H1 (cell line): ENCODE measurements at regions not wholly inside any gene's neighbourhood (a gene's known extent, or its start where the extent isn't known, plus 50 kb on each side); places are given as distances from the start of the nearest gene placed in this dataset.

ENCODE experiments used
- CTCF ChIA-PET: fragments of 300-600 bp; sonication (Branson Sonifier 250); formaldehyde crosslinking; loops from one replicate; lab custom pipeline; 2021; ENCODE audit not compliant: partially characterized antibody; lab: Charles Lee
- POLR2A ChIA-PET: fragments of 300-600 bp; sonication (Branson Sonifier 250); formaldehyde crosslinking; loops from one replicate; lab custom pipeline; 2021; ENCODE audit warnings: inconsistent platforms; ENCODE audit not compliant: partially characterized antibody; lab: Charles Lee
- DNase-seq, 2 experiments: peaks; one replicate each; pipeline versions ENCODE4 v3.0.0 to v3.0.0-alpha.2; 2010 to 2022; ENCODE audit warnings: low spot score in 2 of 2, low read depth in 1 of 2, mixed read lengths in 1 of 2
- FAIRE-seq: peaks from 2 replicates; lab custom pipeline; 2011; peaks lifted over from hg19 to GRCh38; lab: Jason Lieb, UNC
- H2AFZ ChIP-seq: 2 replicates; pipeline ENCODE4 v1.8.1; 2012; ENCODE audit warnings: low read length, inconsistent platforms
- H2AK5ac ChIP-seq: 2 replicates; pipeline ENCODE4 v1.6.1; 2013; ENCODE audit warnings: low read depth, low read length
- H2BK120ac ChIP-seq: replicated peaks from 2 replicates; pipeline ENCODE3; 2013; ENCODE audit warnings: low read depth, low read length, inconsistent platforms
- H2BK12ac ChIP-seq: 2 replicates; pipeline ENCODE4 v1.6.1; 2013; ENCODE audit warnings: low read depth, low read length
- H2BK15ac ChIP-seq: 2 replicates; pipeline ENCODE4 v1.6.1; 2013; ENCODE audit warnings: low read length
- H2BK20ac ChIP-seq: 2 replicates; pipeline ENCODE4 v1.6.1; 2013; ENCODE audit warnings: low read length
- H2BK5ac ChIP-seq: 2 replicates; pipeline ENCODE4 v1.6.1; 2013; ENCODE audit warnings: low read depth, low read length
- H3K14ac ChIP-seq: 2 replicates; pipeline ENCODE4 v1.6.1; 2013; ENCODE audit warnings: inconsistent platforms; ENCODE audit not compliant: insufficient read length
- H3K18ac ChIP-seq: 2 replicates; pipeline ENCODE4 v1.6.1; 2013; ENCODE audit warnings: low read length; ENCODE audit errors: extremely low read depth
- H3K23ac ChIP-seq: 2 replicates; pipeline ENCODE4 v1.6.1; 2013; ENCODE audit warnings: inconsistent platforms; ENCODE audit not compliant: insufficient read length
- H3K23me2 ChIP-seq: 2 replicates; pipeline ENCODE4 v1.6.1; 2013; ENCODE audit warnings: low read depth, low read length
- H3K27ac ChIP-seq: 2 replicates; pipeline ENCODE4 v1.6.1; 2011; ENCODE audit warnings: low read depth, low read length, inconsistent platforms
- H3K27me3 ChIP-seq, 4 experiments: replicated peaks in 1 of 4; 1 replicate in 1 of 4; 2 replicates in 3 of 4; pipeline versions ENCODE4 v1.6.1 to v1.8.1; 2011 to 2013; ENCODE audit warnings: low read length in 3 of 4, mild to moderate bottlenecking in 3 of 4, inconsistent platforms in 2 of 4, mixed read lengths in 2 of 4, moderate library complexity in 1 of 4; ENCODE audit not compliant: control insufficient read depth in 3 of 4, insufficient read depth in 3 of 4; ENCODE audit errors: extremely low read depth in 1 of 4
- H3K36me3 ChIP-seq, 4 experiments: 2 replicates each; pipeline versions ENCODE4 v1.6.1 to v1.8.1; 2011 to 2013; ENCODE audit warnings: mild to moderate bottlenecking in 4 of 4, low read length in 3 of 4, moderate library complexity in 2 of 4, control low read depth in 1 of 4, inconsistent platforms in 1 of 4; ENCODE audit not compliant: insufficient read depth in 4 of 4, control insufficient read depth in 2 of 4
- H3K4ac ChIP-seq: replicated peaks from 2 replicates; pipeline ENCODE3; 2013; ENCODE audit warnings: low read length, low read depth, mixed read lengths, inconsistent platforms; ENCODE audit not compliant: insufficient read length
- H3K4me1 ChIP-seq, 4 experiments: replicated peaks in 1 of 4; 1 replicate in 1 of 4; 2 replicates in 3 of 4; pipeline versions ENCODE4 v1.6.1 to v1.8.1; 2011 to 2013; ENCODE audit warnings: low read length in 3 of 4, inconsistent platforms in 2 of 4, mixed read lengths in 1 of 4; ENCODE audit not compliant: insufficient read depth in 4 of 4, control insufficient read depth in 3 of 4
- H3K4me2 ChIP-seq, 2 experiments: 2 replicates each; pipeline versions ENCODE4 v1.6.1 to v1.8.1; 2011 to 2013; ENCODE audit warnings: low read depth in 2 of 2, low read length in 2 of 2, control low read depth in 1 of 2, inconsistent platforms in 1 of 2, mild to moderate bottlenecking in 1 of 2; ENCODE audit not compliant: insufficient read depth in 1 of 2
- H3K4me3 ChIP-seq, 4 experiments: fragments of 200-600, 300-600 bp in 1 of 4; sonication (generic), shearing (Covaris generic), sonication (Bioruptor Twin) in 1 of 4; 2 replicates each; pipeline versions ENCODE4 v1.5.1 to v1.8.1; 2011 to 2016; ENCODE audit warnings: low read length in 4 of 4, low read depth in 3 of 4, control low read depth in 2 of 4, inconsistent platforms in 2 of 4, mild to moderate bottlenecking in 2 of 4, mixed read lengths in 1 of 4, moderate library complexity in 1 of 4; ENCODE audit not compliant: insufficient read depth in 2 of 4; ENCODE audit errors: extremely low read depth in 1 of 4
- H3K56ac ChIP-seq: replicated peaks from 2 replicates; pipeline ENCODE3; 2013; ENCODE audit warnings: low read depth, mild to moderate bottlenecking, mixed read lengths, low read length, inconsistent platforms; ENCODE audit not compliant: insufficient read length
- H3K79me1 ChIP-seq: 2 replicates; pipeline ENCODE4 v1.6.1; 2013; ENCODE audit warnings: low read depth, low read length, control low read depth
- H3K79me2 ChIP-seq, 2 experiments: 2 replicates each; pipeline versions ENCODE4 v1.6.1 to v1.8.1; 2012 to 2013; ENCODE audit warnings: low read length in 2 of 2, mild to moderate bottlenecking in 2 of 2, inconsistent platforms in 1 of 2; ENCODE audit not compliant: insufficient read depth in 2 of 2, control insufficient read depth in 1 of 2
- H3K9ac ChIP-seq, 4 experiments: replicated peaks in 1 of 4; 1 replicate in 1 of 4; 2 replicates in 3 of 4; pipeline versions ENCODE4 v1.6.1 to v1.8.1; 2011 to 2013; ENCODE audit warnings: low read depth in 3 of 4, low read length in 3 of 4, control low read depth in 2 of 4, mild to moderate bottlenecking in 2 of 4, moderate library complexity in 2 of 4, inconsistent platforms in 1 of 4; ENCODE audit errors: extremely low read depth in 1 of 4
- H3K9me3 ChIP-seq, 2 experiments: 2 replicates each; pipeline versions ENCODE4 v1.6.1 to v1.8.1; 2012 to 2013; ENCODE audit warnings: mild to moderate bottlenecking in 2 of 2, moderate library complexity in 2 of 2, control low read depth in 1 of 2, inconsistent platforms in 1 of 2, low read depth in 1 of 2, low read length in 1 of 2, mixed read lengths in 1 of 2; ENCODE audit not compliant: insufficient read depth in 2 of 2
- H4K20me1 ChIP-seq, 2 experiments: replicated peaks in 1 of 2; 2 replicates each; pipeline versions ENCODE3 to v1.8.1; 2011 to 2013; ENCODE audit warnings: inconsistent platforms in 2 of 2, low read length in 2 of 2, mild to moderate bottlenecking in 1 of 2; ENCODE audit not compliant: insufficient read depth in 2 of 2, control insufficient read depth in 1 of 2
- H4K5ac ChIP-seq: 2 replicates; pipeline ENCODE4 v1.6.1; 2013; ENCODE audit warnings: low read length, low read depth, mixed read lengths, inconsistent platforms; ENCODE audit not compliant: insufficient read length
- H4K8ac ChIP-seq: 2 replicates; pipeline ENCODE4 v1.8.0; 2013; ENCODE audit warnings: mild to moderate bottlenecking, moderate library complexity, low read length, inconsistent platforms; ENCODE audit not compliant: insufficient read depth; ENCODE audit errors: extremely low read depth
- H4K91ac ChIP-seq: replicated peaks from 2 replicates; pipeline ENCODE3; 2013; ENCODE audit warnings: low read length, mixed read lengths, inconsistent platforms; ENCODE audit not compliant: insufficient read length
- CBX5 ChIP-seq: fragments of 300-800, 300-1000 bp; sonication (generic); IDR thresholded peaks from 2 replicates; pipeline ENCODE4 v1.7.1; 2016; ENCODE audit warnings: antibody characterized with exemption, low read length, low read depth
- CTBP2 ChIP-seq: IDR thresholded peaks from 2 replicates; pipeline ENCODE4 v1.7.0; 2011; ENCODE audit warnings: borderline replicate concordance, mild to moderate bottlenecking, moderate library complexity, mixed read lengths, low read length; ENCODE audit not compliant: insufficient read depth, insufficient read length
- FOSL1 ChIP-seq: IDR thresholded peaks from 2 replicates; pipeline ENCODE4 v1.6.1; 2011; ENCODE audit warnings: mild to moderate bottlenecking, low read depth, low read length, moderate library complexity; ENCODE audit not compliant: insufficient read depth
- JUN ChIP-seq: IDR thresholded peaks from 2 replicates; pipeline ENCODE4 v1.6.1; 2011; ENCODE audit warnings: low read depth, mild to moderate bottlenecking, improper control_type of control experiment, low read length
- NANOG ChIP-seq: IDR thresholded peaks from 2 replicates; pipeline ENCODE4 v1.6.1; 2011; ENCODE audit warnings: low read length, low read depth, mild to moderate bottlenecking, inconsistent platforms; ENCODE audit not compliant: insufficient read depth, poor library complexity, severe bottlenecking
- POU5F1 ChIP-seq: IDR thresholded peaks from 2 replicates; pipeline ENCODE4 v1.6.1; 2011; ENCODE audit warnings: low read depth, mild to moderate bottlenecking, low read length, moderate library complexity
- SAP30 ChIP-seq: fragments of 300-600 bp; sonication (generic); IDR thresholded peaks from 2 replicates; pipeline ENCODE4 v1.7.1; 2012; ENCODE audit warnings: low read length, moderate library complexity, mild to moderate bottlenecking, inconsistent platforms; ENCODE audit not compliant: insufficient read depth, insufficient replicate concordance
- SIX5 ChIP-seq: IDR thresholded peaks from 2 replicates; pipeline ENCODE4 v1.6.1; 2011; ENCODE audit warnings: mild to moderate bottlenecking, low read depth, low read length
- SP4 ChIP-seq: IDR thresholded peaks from 2 replicates; pipeline ENCODE4 v1.6.1; 2012; ENCODE audit warnings: low read length, inconsistent platforms
- TAF1 ChIP-seq: IDR thresholded peaks from 2 replicates; pipeline ENCODE4 v1.6.1; 2011; ENCODE audit warnings: mild to moderate bottlenecking, low read depth, low read length
- whole genome bisulfite sequencing, 2 experiments: shearing (Covaris generic) in 1 of 2; methylation state at CpG; one replicate each; pipeline versions ENCODE4 v1.1.6 to v1.1.7; 2013 to 2015; ENCODE audit warnings: low lambda C conversion rate in 2 of 2, mixed read lengths in 2 of 2, inconsistent platforms in 1 of 2, low coverage in 1 of 2, missing lambda C conversion rate in 1 of 2; ENCODE audit not compliant: insufficient replicate concordance in 2 of 2, insufficient coverage in 1 of 2, insufficient read length in 1 of 2; ENCODE audit errors: extremely low coverage in 1 of 2, missing lambda C conversion rate in 1 of 2; 5-methylcytosine and 5-hydroxymethylcytosine counted together
- TF ChIP-seq, protein P1 (sequence below): IDR thresholded peaks from 2 replicates; pipeline ENCODE4 v1.6.1; 2012; ENCODE audit warnings: inconsistent platforms

DNA sequence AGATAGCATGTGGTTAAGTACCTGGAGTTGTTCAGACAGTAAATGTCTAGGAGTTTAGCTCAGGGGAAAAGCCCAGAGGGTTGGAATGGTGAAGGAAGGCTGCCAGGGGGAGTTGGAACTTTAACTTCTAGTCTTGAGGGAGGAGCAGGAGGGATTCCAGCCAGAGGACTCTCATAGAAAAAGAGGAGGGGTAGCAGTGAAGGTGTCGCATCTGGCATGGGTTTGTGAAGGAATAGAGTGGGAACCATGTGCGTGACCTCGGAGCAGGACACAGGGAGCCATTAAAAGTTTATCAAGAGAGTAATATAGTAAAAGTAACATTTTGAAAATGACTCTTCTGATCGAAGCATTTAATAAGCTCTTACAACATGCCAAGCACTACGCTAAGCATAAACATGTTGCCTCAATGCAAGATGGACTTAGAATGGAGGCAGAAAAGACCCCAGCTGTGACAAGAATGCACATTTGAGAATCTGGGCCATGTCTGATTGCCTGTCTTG is 632.4 kb upstream of the CAMK1G start:
- H2BK120ac ChIP-seq = no peak overlapping the region
- H3K9ac ChIP-seq = no peak overlapping the region
- H2AFZ ChIP-seq = no peak overlapping the region
- H4K20me1 ChIP-seq = no peaks in the 10 kb centered on the region
- no peak overlapping the region for H2AK5ac ChIP-seq
- H4K91ac ChIP-seq = no peak overlapping the region
- no peak overlapping the region for H2BK12ac ChIP-seq
- no peaks in the 10 kb centered on the region for H3K27me3 ChIP-seq
- no peaks in the 10 kb centered on the region for H3K9me3 ChIP-seq
- no peak for DNase-seq
- H4K5ac ChIP-seq = no peak overlapping the region
- no peak overlapping the region for H3K4ac ChIP-seq
- H3K4me2 ChIP-seq = no peak overlapping the region
- POLR2A ChIA-PET = no interaction called here
- WGBS, 2 experiments = 90% methylated on average over 5 of the region's 5 CpGs; no CpG with 5 or more reads in 1 of the 2 experiments
- H3K79me2 ChIP-seq = no peaks in the 10 kb centered on the region
- H2BK15ac ChIP-seq = no peak overlapping the region
- H3K79me1 ChIP-seq = no peaks in the 10 kb centered on the region
- no peaks in the 10 kb centered on the region for H3K23me2 ChIP-seq
- no peak overlapping the region for H4K8ac ChIP-seq
- CTCF ChIA-PET = interaction anchor here (1.3 kb wide), 1 partner anchor 14 kb away, joined by 4 read pairs; no protein-coding TSS in a partner anchor
- H3K14ac ChIP-seq = no peak overlapping the region
- no peak overlapping the region for H3K18ac ChIP-seq
- TF ChIP-seq POU5F1 (no peak), SIX5 (no peak), FOSL1 (no peak), SAP30 (no peak), CBX5 (no peak), NANOG (no peak), CTBP2 (no peak), SP4 (no peak), TAF1 (no peak), JUN (no peak)
- TF ChIP-seq, protein P1, sequence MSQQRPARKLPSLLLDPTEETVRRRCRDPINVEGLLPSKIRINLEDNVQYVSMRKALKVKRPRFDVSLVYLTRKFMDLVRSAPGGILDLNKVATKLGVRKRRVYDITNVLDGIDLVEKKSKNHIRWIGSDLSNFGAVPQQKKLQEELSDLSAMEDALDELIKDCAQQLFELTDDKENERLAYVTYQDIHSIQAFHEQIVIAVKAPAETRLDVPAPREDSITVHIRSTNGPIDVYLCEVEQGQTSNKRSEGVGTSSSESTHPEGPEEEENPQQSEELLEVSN = no peak
- H3K23ac ChIP-seq = no peak overlapping the region
- H3K4me3 ChIP-seq = no peak overlapping the region
- H3K4me1 ChIP-seq = no peaks in the 10 kb centered on the region
- H3K56ac ChIP-seq = no peak overlapping the region
- no peak overlapping the region for H2BK5ac ChIP-seq
- no peak for FAIRE-seq
- no peak overlapping the region for H3K27ac ChIP-seq
- H2BK20ac ChIP-seq = no peak overlapping the region
- no peaks in the 10 kb centered on the region for H3K36me3 ChIP-seq
